Neural cell (in vitro differentiated cells): ENCODE measurements at regions not wholly inside any gene's neighbourhood (a gene's known extent, or its start where the extent isn't known, plus 50 kb on each side); places are given as distances from the start of the nearest gene placed in this dataset.

ENCODE experiments used
- H2AFZ ChIP-seq: fragments of 200-600, 300-800 bp; sonication (generic), shearing (Covaris generic); 2 replicates; pipeline ENCODE4 v1.6.0; 2014; ENCODE audit warnings: low read depth, mild to moderate bottlenecking, antibody characterized with exemption, low read length, moderate library complexity
- H3F3A ChIP-seq: fragments of 200-600 bp; shearing (Covaris generic); 2 replicates; pipeline ENCODE4 v1.6.1; 2016; ENCODE audit warnings: mild to moderate bottlenecking, moderate library complexity, mixed read lengths, antibody characterized with exemption, low read length; ENCODE audit not compliant: insufficient read depth, poor library complexity, severe bottlenecking
- H3K27ac ChIP-seq: fragments of 200-600, 300-800 bp; sonication (generic), shearing (Covaris generic); 2 replicates; pipeline ENCODE4 v1.5.1; 2014; ENCODE audit warnings: mild to moderate bottlenecking, low read length, moderate library complexity
- H3K27me3 ChIP-seq: fragments of 300-800, 200-600 bp; sonication (generic), shearing (Covaris generic); 2 replicates; pipeline ENCODE4 v1.6.0; 2014; ENCODE audit warnings: mild to moderate bottlenecking, low read depth, low read length, moderate library complexity; ENCODE audit not compliant: insufficient read depth
- H3K36me3 ChIP-seq: fragments of 300-800, 200-600 bp; sonication (generic), shearing (Covaris generic); 2 replicates; pipeline ENCODE4 v1.5.1; 2014; ENCODE audit warnings: mild to moderate bottlenecking, antibody characterized with exemption, low read length, moderate library complexity; ENCODE audit not compliant: insufficient read depth
- H3K4me2 ChIP-seq: fragments of 300-800, 200-600 bp; sonication (generic), shearing (Covaris generic); 2 replicates; pipeline ENCODE4 v1.6.0; 2014; ENCODE audit warnings: mild to moderate bottlenecking, low read length
- H3K4me3 ChIP-seq: fragments of 300-800, 200-600 bp; sonication (generic), shearing (Covaris generic); 2 replicates; pipeline ENCODE4 v1.5.1; 2014; ENCODE audit warnings: mild to moderate bottlenecking, low read length, moderate library complexity
- H3K79me2 ChIP-seq: fragments of 200-600 bp; shearing (Covaris generic); replicated peaks from 2 replicates; pipeline ENCODE4 v1.6.0; 2014; ENCODE audit warnings: mild to moderate bottlenecking, low read length, moderate library complexity; ENCODE audit not compliant: insufficient read depth
- H3K9ac ChIP-seq: fragments of 300-800, 200-600 bp; sonication (generic), shearing (Covaris generic); 2 replicates; pipeline ENCODE4 v1.6.1; 2016; ENCODE audit warnings: mild to moderate bottlenecking, low read length, mixed read lengths
- H3K9me2 ChIP-seq: fragments of 200-600 bp; shearing (Covaris generic); 2 replicates; pipeline ENCODE4 v1.6.1; 2016; ENCODE audit warnings: mild to moderate bottlenecking, low read length, mixed read lengths; ENCODE audit not compliant: insufficient read depth
- H3K9me3 ChIP-seq: fragments of 200-600, 300-800 bp; sonication (generic), shearing (Covaris generic); 2 replicates; pipeline ENCODE4 v1.6.1; 2016; ENCODE audit warnings: mild to moderate bottlenecking, mixed run types, low read length, moderate library complexity, mixed read lengths
- H4K20me1 ChIP-seq: fragments of 200-600 bp; shearing (Covaris generic); 2 replicates; pipeline ENCODE4 v1.6.1; 2016; ENCODE audit warnings: mild to moderate bottlenecking, mixed run types; ENCODE audit not compliant: insufficient read depth
- CTCF ChIP-seq: fragments of 450-650 bp; IDR thresholded peaks from 2 replicates; pipeline ENCODE4 v1.5.1; 2014; ENCODE audit warnings: antibody characterized with exemption, mild to moderate bottlenecking, moderate library complexity; ENCODE audit not compliant: poor library complexity, severe bottlenecking
- EP300 ChIP-seq: fragments of 450-650 bp; conservative IDR thresholded peaks from 2 replicates; pipeline ENCODE4 v1.6.1; 2014; ENCODE audit warnings: antibody characterized with exemption, mild to moderate bottlenecking, moderate library complexity; ENCODE audit not compliant: poor library complexity, severe bottlenecking
- EZH2 ChIP-seq: fragments of 200-600, 300-800 bp; shearing (Covaris generic), sonication (generic); IDR thresholded peaks from 2 replicates; pipeline ENCODE4 v1.6.1; 2014; ENCODE audit warnings: antibody characterized with exemption, low read length, borderline replicate concordance, mild to moderate bottlenecking; ENCODE audit not compliant: insufficient read depth, poor library complexity, severe bottlenecking
- MXI1 ChIP-seq: fragments of 450-650 bp; conservative IDR thresholded peaks from 2 replicates; pipeline ENCODE4 v1.6.1; 2014; ENCODE audit warnings: antibody characterized with exemption, mild to moderate bottlenecking; ENCODE audit not compliant: poor library complexity, severe bottlenecking
- POLR2AphosphoS5 ChIP-seq: IDR thresholded peaks from 2 replicates; pipeline ENCODE4 v1.6.1; 2012
- RAD21 ChIP-seq: fragments of 450-650 bp; conservative IDR thresholded peaks from 2 replicates; pipeline ENCODE4 v1.6.1; 2014; ENCODE audit warnings: antibody characterized with exemption, mild to moderate bottlenecking, moderate library complexity
- REST ChIP-seq: IDR thresholded peaks from 2 replicates; pipeline ENCODE4 v1.6.1; 2012; ENCODE audit warnings: borderline replicate concordance
- SMC3 ChIP-seq: fragments of 450-650 bp; conservative IDR thresholded peaks from 2 replicates; pipeline ENCODE4 v1.6.1; 2014; ENCODE audit warnings: antibody characterized with exemption, mild to moderate bottlenecking, moderate library complexity; ENCODE audit not compliant: poor library complexity
- TAF1 ChIP-seq: IDR thresholded peaks from 2 replicates; pipeline ENCODE4 v1.6.1; 2012; ENCODE audit warnings: low read depth

DNA sequence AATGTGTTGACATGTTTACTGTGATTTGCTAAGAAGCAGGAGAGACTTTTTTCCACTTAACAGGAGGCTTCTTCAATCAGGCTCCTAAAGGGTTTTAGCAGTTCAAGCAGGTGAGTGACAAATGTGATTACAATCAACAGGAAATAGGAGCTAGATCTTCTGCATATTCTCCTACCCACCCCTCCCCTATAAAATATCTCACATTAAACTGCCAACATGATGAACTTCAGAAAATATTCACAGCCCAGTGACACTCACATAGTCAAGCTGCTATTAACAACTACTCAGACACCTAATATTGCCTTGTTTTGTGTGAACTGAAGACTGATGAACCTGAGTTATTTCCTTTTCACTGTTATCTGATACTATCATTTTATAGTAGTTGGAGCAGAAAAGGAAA, 55.9 kb upstream of the ANTXR2 start:
- H3K9me3 ChIP-seq: no peaks in the 10 kb centered on the region
- no peaks in the 10 kb centered on the region for H3K27me3 ChIP-seq
- no peak overlapping the region for H3K9ac ChIP-seq
- H3K9me2 ChIP-seq: no peaks in the 10 kb centered on the region
- no peak overlapping the region for H2AFZ ChIP-seq
- no peaks in the 10 kb centered on the region for H3K79me2 ChIP-seq
- no peak overlapping the region for H3K4me2 ChIP-seq
- no peaks in the 10 kb centered on the region for H4K20me1 ChIP-seq
- no peaks in the 10 kb centered on the region for H3K36me3 ChIP-seq
- no peak overlapping the region for H3K27ac ChIP-seq
- no peak for TF ChIP-seq SMC3
- no peaks in the 10 kb centered on the region for H3F3A ChIP-seq
- H3K4me3 ChIP-seq: no peak overlapping the region

DNA sequence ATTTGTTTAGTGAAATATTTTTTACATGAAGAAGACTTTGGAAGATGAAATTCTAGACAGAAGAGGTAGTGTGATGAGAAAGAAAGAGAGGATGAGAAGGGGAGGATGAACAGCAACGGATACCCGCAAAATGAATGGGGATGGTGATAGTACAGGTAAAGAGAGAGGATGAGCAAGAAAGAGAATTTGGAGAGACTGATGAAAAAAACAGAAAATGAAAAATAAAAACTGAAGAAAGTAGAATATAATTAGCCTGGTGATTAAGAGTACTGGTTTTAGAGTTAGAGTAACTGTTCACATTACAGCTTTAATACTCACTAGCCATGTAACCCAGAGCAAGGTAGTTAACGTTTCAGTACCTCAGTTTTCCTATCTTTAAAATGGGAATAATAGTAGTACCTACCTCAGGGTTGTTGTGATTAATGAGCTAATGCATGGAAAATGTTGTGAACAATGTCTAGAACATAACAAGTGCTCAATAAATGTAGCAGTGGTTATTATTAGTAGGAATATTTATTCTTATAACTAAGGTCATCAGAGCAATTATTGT, 54.9 kb upstream of the ANTXR2 start:
- no peaks in the 10 kb centered on the region for H4K20me1 ChIP-seq
- no peaks in the 10 kb centered on the region for H3K9me3 ChIP-seq
- TF ChIP-seq CTCF (no peak), EP300 (no peak), EZH2 (no peak), RAD21 (no peak), SMC3 (no peak), REST (no peak), TAF1 (no peak), MXI1 (no peak), POLR2AphosphoS5 (no peak)
- no peaks in the 10 kb centered on the region for H3F3A ChIP-seq
- no peak overlapping the region for H2AFZ ChIP-seq
- H3K9ac ChIP-seq: no peak overlapping the region
- H3K36me3 ChIP-seq: no peaks in the 10 kb centered on the region
- no peaks in the 10 kb centered on the region for H3K79me2 ChIP-seq
- H3K4me3 ChIP-seq: no peak overlapping the region
- H3K27me3 ChIP-seq: no peaks in the 10 kb centered on the region
- no peak overlapping the region for H3K27ac ChIP-seq
- H3K4me2 ChIP-seq: no peak overlapping the region
- no peaks in the 10 kb centered on the region for H3K9me2 ChIP-seq

- Histone ChIP-seq H3K9ac (no peak overlapping the region), H3K79me2 (no peaks in the 10 kb centered on the region), H3F3A (no peaks in the 10 kb centered on the region), H3K27me3 (no peaks in the 10 kb centered on the region), H3K9me3 (no peaks in the 10 kb centered on the region), H3K9me2 (no peaks in the 10 kb centered on the region), H3K27ac (no peak overlapping the region), H2AFZ (no peak overlapping the region), H3K36me3 (no peaks in the 10 kb centered on the region), H3K4me3 (no peak overlapping the region), H4K20me1 (no peaks in the 10 kb centered on the region), H3K4me2 (no peak overlapping the region)
- TF ChIP-seq EZH2 (no peak), MXI1 (no peak), POLR2AphosphoS5 (no peak), CTCF (no peak), REST (no peak), RAD21 (no peak), EP300 (no peak), TAF1 (no peak), SMC3 (no peak)
Observed at GRCh38 chr4:80126435-80126834, 53.4 kb upstream of the ANTXR2 start.
